MCF 10A (cell line): ENCODE measurements at regions not wholly inside any gene's neighbourhood (a gene's known extent, or its start where the extent isn't known, plus 50 kb on each side); places are given as distances from the start of the nearest gene placed in this dataset.

Source experiments
- BruUV-seq: library from RNA; stranded (reverse); fragments of 400-500 nt; replicated peaks from 2 replicates; lab custom pipeline; 2021; lab: Mats Ljungman, UMichigan
- CTCF ChIA-PET: fragments of 300-600 bp; sonication (Branson Sonifier 250); formaldehyde crosslinking; extraction: SDS; loops from one replicate; lab custom pipeline; 2021; ENCODE audit warnings: antibody characterized with exemption, inconsistent platforms; lab: Yijun Ruan, JAX
- POLR2A ChIA-PET: fragments of 300-600, 350-650 bp; sonication (Branson Sonifier 250); formaldehyde crosslinking; extraction: SDS; loops from one replicate; lab custom pipeline; 2020; ENCODE audit warnings: antibody characterized with exemption, inconsistent platforms; lab: Yijun Ruan, JAX
- DNase-seq: peaks from one replicate; pipeline ENCODE4 v3.0.0-alpha.2; 2018; ENCODE audit not compliant: unreplicated experiment
- H3K27ac Mint-ChIP-seq: one replicate; pipeline ENCODE4 v1.8.0; 2022; ENCODE audit warnings: mild to moderate bottlenecking, low read depth, mixed read lengths; ENCODE audit not compliant: unreplicated experiment
- H3K27me3 Mint-ChIP-seq: one replicate; pipeline ENCODE4 v1.8.0; 2022; ENCODE audit warnings: mixed read lengths; ENCODE audit not compliant: insufficient read depth, unreplicated experiment
- H3K36me3 Mint-ChIP-seq: one replicate; pipeline ENCODE4 v1.8.0; 2022; ENCODE audit warnings: mild to moderate bottlenecking, moderate library complexity, mixed read lengths; ENCODE audit not compliant: insufficient read depth, unreplicated experiment
- H3K4me1 Mint-ChIP-seq: one replicate; pipeline ENCODE4 v1.8.0; 2022; ENCODE audit warnings: mixed read lengths; ENCODE audit not compliant: insufficient read depth, unreplicated experiment
- H3K4me3 Mint-ChIP-seq: one replicate; pipeline ENCODE4 v1.8.0; 2022; ENCODE audit warnings: mild to moderate bottlenecking, moderate library complexity, mixed read lengths; ENCODE audit not compliant: unreplicated experiment
- H3K9me3 Mint-ChIP-seq: one replicate; pipeline ENCODE4 v1.8.0; 2022; ENCODE audit warnings: mixed read lengths; ENCODE audit not compliant: unreplicated experiment
- intact Hi-C: fragments of 100-400 bp; cut with micrococcal nuclease; formaldehyde crosslinking; loops from 2 replicates; pipeline ENCODE4 v1.14.1; 2022
- TF ChIP-seq, protein P1 (sequence below): fragments of 200-600 bp; IDR thresholded peaks from one replicate; pipeline ENCODE4 v1.8.0; 2022; ENCODE audit warnings: antibody characterized with exemption, mild to moderate bottlenecking; ENCODE audit not compliant: unreplicated experiment

DNA sequence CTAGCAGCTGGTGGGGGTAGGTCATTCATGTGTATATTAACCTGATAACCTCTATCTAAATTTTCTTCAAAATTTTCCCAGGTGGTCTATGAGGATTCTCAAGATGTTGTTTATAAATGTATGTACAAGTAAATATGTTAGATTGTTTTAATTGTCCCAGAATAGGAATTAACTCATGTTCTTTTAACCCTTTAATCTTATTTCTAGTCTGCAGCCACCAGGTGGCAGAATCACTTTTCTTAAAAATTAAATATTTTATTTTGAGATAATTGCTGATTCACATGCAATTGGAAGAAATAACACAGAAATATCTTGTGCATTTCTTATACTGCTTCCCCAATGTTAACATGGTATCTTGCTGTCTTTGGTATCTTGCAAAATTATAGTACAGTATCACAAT lies 589.5 kb downstream of the ARL4A start:
- H3K4me1 Mint-ChIP-seq, result no peaks in the 10 kb centered on the region
- no peaks in the 10 kb centered on the region for H3K36me3 Mint-ChIP-seq
- H3K4me3 Mint-ChIP-seq, result no peak overlapping the region
- no peaks in the 10 kb centered on the region for H3K27me3 Mint-ChIP-seq
- DNase-seq, result no peak
- peaks cover 7% of the 10 kb centered on the region for H3K9me3 Mint-ChIP-seq
- intact Hi-C loops, result loop anchor here (5.0 kb wide), 1 partner anchor 450 kb away; no protein-coding TSS in a partner anchor
- TF ChIP-seq, protein P1, sequence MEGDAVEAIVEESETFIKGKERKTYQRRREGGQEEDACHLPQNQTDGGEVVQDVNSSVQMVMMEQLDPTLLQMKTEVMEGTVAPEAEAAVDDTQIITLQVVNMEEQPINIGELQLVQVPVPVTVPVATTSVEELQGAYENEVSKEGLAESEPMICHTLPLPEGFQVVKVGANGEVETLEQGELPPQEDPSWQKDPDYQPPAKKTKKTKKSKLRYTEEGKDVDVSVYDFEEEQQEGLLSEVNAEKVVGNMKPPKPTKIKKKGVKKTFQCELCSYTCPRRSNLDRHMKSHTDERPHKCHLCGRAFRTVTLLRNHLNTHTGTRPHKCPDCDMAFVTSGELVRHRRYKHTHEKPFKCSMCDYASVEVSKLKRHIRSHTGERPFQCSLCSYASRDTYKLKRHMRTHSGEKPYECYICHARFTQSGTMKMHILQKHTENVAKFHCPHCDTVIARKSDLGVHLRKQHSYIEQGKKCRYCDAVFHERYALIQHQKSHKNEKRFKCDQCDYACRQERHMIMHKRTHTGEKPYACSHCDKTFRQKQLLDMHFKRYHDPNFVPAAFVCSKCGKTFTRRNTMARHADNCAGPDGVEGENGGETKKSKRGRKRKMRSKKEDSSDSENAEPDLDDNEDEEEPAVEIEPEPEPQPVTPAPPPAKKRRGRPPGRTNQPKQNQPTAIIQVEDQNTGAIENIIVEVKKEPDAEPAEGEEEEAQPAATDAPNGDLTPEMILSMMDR, result peak; percentile 50
- ChIA-PET POLR2A (no interaction called here), CTCF (interaction anchor here (1.1 to 2.8 kb wide), 5 partner anchors 11 to 1414 kb away, joined by 3 to 22 read pairs (median 7); no protein-coding TSS in a partner anchor)
- BruUV-seq, result no TSS peak
- H3K27ac Mint-ChIP-seq, result no peak overlapping the region

DNA sequence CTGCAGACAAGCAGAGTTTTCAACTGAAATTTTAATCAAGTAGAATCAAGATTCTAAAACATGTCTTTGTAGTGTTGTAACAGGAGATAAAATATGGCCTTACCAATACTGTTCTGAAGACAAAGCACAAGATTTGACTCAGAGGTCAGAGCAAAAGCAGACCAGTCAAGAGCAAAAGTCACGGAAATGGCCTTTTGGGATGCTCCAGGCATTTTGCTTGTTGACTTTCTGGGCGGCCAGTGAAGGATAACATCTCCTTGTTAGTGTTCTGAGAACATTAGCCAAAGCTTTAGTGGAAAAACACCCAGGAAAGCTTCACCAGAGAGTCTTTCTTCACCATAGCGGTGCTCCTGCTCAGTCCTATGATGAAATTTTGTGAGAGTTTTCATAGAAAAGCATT lies 590.6 kb downstream of the ARL4A start:
- TF ChIP-seq, protein P1, result no peak
- H3K4me1 Mint-ChIP-seq, result no peaks in the 10 kb centered on the region
- H3K4me3 Mint-ChIP-seq, result no peak overlapping the region
- intact Hi-C loops, result loop anchor here (5.0 kb wide), 1 partner anchor 449 kb away; no protein-coding TSS in a partner anchor
- no peaks in the 10 kb centered on the region for H3K36me3 Mint-ChIP-seq
- BruUV-seq, result no TSS peak
- POLR2A ChIA-PET, result no interaction called here
- H3K27me3 Mint-ChIP-seq, result no peaks in the 10 kb centered on the region
- H3K9me3 Mint-ChIP-seq, result peaks cover 6% of the 10 kb centered on the region
- DNase-seq, result no peak
- no peak overlapping the region for H3K27ac Mint-ChIP-seq
- CTCF ChIA-PET, result interaction anchor here (0.6 to 6.1 kb wide), 7 partner anchors 9 to 1738 kb away, joined by 3 to 90 read pairs (median 3); no protein-coding TSS in a partner anchor

DNA sequence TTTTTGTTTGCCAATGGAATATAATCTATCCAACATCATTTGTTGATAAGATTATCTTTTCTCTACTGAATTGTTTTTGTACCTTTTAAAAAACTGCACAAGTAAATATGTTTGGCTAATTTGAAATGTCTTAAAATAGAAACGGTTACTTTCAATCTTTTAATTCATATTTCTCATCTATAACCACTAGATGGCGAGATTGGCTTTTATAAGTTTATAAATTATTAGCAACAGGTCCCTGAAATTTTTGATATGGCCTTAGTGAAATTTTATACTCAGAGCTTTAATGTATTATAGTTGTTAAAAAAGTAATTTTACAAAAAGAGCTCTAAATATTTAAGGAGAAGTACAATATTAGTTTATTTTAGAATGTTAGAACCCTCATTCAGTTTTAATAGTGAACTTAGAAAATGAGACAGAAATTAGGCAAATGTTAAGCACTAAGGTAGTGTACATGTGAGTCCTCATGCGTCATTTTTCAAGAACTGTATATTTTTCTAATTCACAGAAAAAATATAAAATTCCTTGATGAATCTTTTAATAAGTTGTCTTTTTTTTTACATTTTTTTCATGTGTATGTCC lies 592.5 kb downstream of the ARL4A start:
- TF ChIP-seq, protein P1, result peak; percentile 33
- Mint-ChIP-seq H3K4me3 (no peak overlapping the region), H3K27me3 (peaks cover 2% of the 10 kb centered on the region), H3K9me3 (no peaks in the 10 kb centered on the region), H3K4me1 (no peaks in the 10 kb centered on the region), H3K36me3 (no peaks in the 10 kb centered on the region), H3K27ac (no peak overlapping the region)
- peak; percentile 44 for DNase-seq
- CTCF ChIA-PET, result interaction anchor here (0.6 to 6.1 kb wide), 14 partner anchors 209 to 1556 kb away, joined by 3 to 90 read pairs (median 3); no protein-coding TSS in a partner anchor
- intact Hi-C loops, result loop anchor here (5.0 to 10.0 kb wide), 5 partner anchors 245 to 1735 kb away; partner anchors contain the start of gene ETV1
- no TSS peak for BruUV-seq
- POLR2A ChIA-PET, result interaction anchor here (0.6 to 1.2 kb wide), 4 partner anchors 242 to 1412 kb away, joined by 3 read pairs; no protein-coding TSS in a partner anchor

DNA sequence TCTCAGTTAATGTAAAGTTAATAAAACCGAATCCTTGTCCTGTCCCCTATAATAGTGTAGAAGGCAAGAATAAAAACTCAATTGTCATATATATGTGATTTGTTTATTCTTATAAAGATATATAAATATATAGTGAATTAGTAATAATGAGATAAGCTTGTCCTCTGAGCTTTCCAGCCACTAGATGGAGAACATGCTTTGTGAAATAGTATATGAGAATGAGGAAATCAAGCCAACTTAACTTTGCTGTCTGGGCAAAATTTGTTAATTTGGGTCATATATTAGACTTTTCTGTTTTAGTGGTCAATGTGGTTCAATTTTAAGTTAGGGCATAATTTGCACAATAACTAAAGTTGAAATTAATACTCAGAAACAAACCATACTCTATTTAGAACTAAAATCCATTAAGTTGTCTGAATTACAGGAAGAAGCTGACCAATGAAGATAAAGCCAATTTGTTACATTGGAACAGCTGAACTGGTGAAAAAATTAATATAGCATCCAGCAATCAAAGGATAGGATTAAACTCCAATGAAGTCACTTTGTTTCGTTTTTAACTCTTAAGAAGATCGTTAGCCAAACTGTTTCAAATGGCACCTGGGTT lies 595.0 kb downstream of the ARL4A start:
- peak; percentile 38 for DNase-seq
- Mint-ChIP-seq H3K4me1 (no peaks in the 10 kb centered on the region), H3K36me3 (no peaks in the 10 kb centered on the region), H3K27me3 (peaks cover 10% of the 10 kb centered on the region), H3K9me3 (no peaks in the 10 kb centered on the region), H3K27ac (no peak overlapping the region), H3K4me3 (no peak overlapping the region)
- no TSS peak for BruUV-seq
- ChIA-PET POLR2A (interaction anchor here (0.5 to 1.4 kb wide), 2 partner anchors 460 to 1409 kb away, joined by 3 read pairs; no protein-coding TSS in a partner anchor), CTCF (interaction anchor here (0.5 to 6.1 kb wide), 17 partner anchors 9 to 1734 kb away, joined by 3 to 90 read pairs (median 5); no protein-coding TSS in a partner anchor)
- intact Hi-C loops, result loop anchor here (1.0 to 10.0 kb wide), 6 partner anchors 242 to 1732 kb away; partner anchors contain the start of gene ETV1
- TF ChIP-seq, protein P1, result peak; percentile 32
